ENCODE measurements at regions not wholly inside any gene's neighbourhood (a gene's known extent, or its start where the extent isn't known, plus 50 kb on each side); places are given as distances from the start of the nearest gene placed in this dataset.

DNA sequence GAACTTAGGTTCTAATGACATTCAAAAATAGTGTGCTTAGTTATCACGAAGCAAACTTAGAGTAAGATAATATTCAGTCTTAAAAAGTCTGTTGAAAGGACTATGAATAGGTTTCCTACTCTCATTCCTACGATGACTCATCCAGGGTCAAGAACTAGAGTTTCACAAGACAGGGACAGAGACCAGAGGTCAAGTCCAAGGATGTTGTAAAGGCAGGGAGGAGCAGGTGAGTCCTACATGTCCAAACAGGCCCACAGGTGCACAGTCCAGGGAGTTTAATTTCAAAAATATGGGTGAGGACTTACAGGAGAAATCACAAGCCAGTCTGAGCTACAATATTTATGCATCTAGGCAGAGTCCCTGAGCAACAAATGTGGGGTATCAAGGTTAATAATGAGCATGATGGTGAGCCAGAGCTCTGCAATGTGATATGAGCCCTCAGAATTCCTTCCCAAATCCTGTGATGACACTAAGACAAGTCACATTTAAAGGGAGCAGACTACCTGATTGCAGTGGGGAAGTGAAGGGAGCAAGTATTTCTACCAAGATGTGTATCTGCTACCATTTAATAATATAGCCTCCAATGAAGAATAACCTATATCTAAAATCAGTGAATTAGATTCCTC is 100.0 kb upstream of the NRIP1 start:
- Histone ChIP-seq H3K27me3 (no peaks in the 10 kb centered on the region), H3K4me1 (no peaks in the 10 kb centered on the region), H3K36me3 (no peaks in the 10 kb centered on the region), H3K9me3 (no peaks in the 10 kb centered on the region), H3K27ac (no peak overlapping the region), H3K4me3 (no peak overlapping the region)
- no peak for DNase-seq
- TF ChIP-seq EP300 (IDR thresholded peaks at IDR 0.05) (no peak), POLR2AphosphoS5 (IDR thresholded peaks at IDR 0.05) (no peak), POLR2A (IDR thresholded peaks at IDR 0.05) (no peak), CTCF (IDR thresholded peaks at IDR 0.05) (no peak)
- intact Hi-C loops (cut with DNase I) = no loop called here
- 59 to 76% methylated on average over 2 of the region's 2 CpGs for WGBS, 2 donors

- Histone ChIP-seq H3K36me3 (no peaks in the 10 kb centered on the region), H3K4me1 (no peaks in the 10 kb centered on the region), H3K9me3 (no peaks in the 10 kb centered on the region), H3K27me3 (no peaks in the 10 kb centered on the region), H3K27ac (no peak overlapping the region), H3K4me3 (no peak overlapping the region)
- DNase-seq = no peak
- TF ChIP-seq CTCF (IDR thresholded peaks at IDR 0.05) = no peak
- no peak for TF ChIP-seq EP300 (IDR thresholded peaks at IDR 0.05)
- TF ChIP-seq POLR2A (IDR thresholded peaks at IDR 0.05) = no peak
- no peak for TF ChIP-seq POLR2AphosphoS5 (IDR thresholded peaks at IDR 0.05)
- intact Hi-C loops (cut with DNase I) = no loop called here
- 65 to 75% methylated on average over 2 of the region's 2 CpGs for WGBS, 2 donors
These were observed 105.8 kb upstream of the NRIP1 start for GRCh38 chr21:15170614-15171013.

GRCh38 chr21:15171546-15171945 is 106.7 kb upstream of the NRIP1 start:
- no peak for DNase-seq
- TF ChIP-seq POLR2AphosphoS5 (IDR thresholded peaks at IDR 0.05) = no peak
- no peak for TF ChIP-seq EP300 (IDR thresholded peaks at IDR 0.05)
- TF ChIP-seq CTCF (IDR thresholded peaks at IDR 0.05) = no peak
- TF ChIP-seq POLR2A (IDR thresholded peaks at IDR 0.05) = no peak
- H3K36me3 ChIP-seq = no peaks in the 10 kb centered on the region
- WGBS, 2 donors = 90 to 94% methylated on average over 4 of the region's 4 CpGs
- intact Hi-C loops (cut with DNase I) = no loop called here
- no peak overlapping the region for H3K27ac ChIP-seq
- H3K9me3 ChIP-seq = no peaks in the 10 kb centered on the region
- no peaks in the 10 kb centered on the region for H3K4me1 ChIP-seq
- H3K27me3 ChIP-seq = no peaks in the 10 kb centered on the region
- no peak overlapping the region for H3K4me3 ChIP-seq

DNA sequence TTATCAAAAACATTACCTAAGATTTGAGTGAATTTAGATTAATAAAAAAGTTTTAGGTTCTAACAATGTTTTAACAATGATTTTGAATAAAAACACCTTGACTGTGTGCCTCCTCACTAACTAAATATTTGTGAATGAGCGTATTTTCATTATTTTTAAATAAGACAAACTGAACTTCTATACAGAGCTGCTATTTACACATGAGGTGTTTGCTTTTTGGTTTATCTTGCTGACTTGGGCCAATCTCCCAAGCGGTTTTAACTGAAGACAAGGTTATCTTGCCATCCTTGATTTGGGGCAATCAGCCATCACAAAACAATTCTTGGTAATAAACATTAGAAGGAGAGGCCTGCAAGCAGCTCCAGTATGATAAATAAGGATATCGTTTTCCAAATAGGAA is 108.2 kb upstream of the NRIP1 start:
- Histone ChIP-seq H3K27ac (no peak overlapping the region), H3K9me3 (no peaks in the 10 kb centered on the region), H3K27me3 (no peaks in the 10 kb centered on the region), H3K4me3 (no peak overlapping the region), H3K36me3 (no peaks in the 10 kb centered on the region), H3K4me1 (no peaks in the 10 kb centered on the region)
- WGBS, 2 donors = 14 to 61% methylated on average over 3 of the region's 3 CpGs
- TF ChIP-seq POLR2AphosphoS5 (IDR thresholded peaks at IDR 0.05) (no peak), CTCF (IDR thresholded peaks at IDR 0.05) (no peak), POLR2A (IDR thresholded peaks at IDR 0.05) (no peak), EP300 (IDR thresholded peaks at IDR 0.05) (no peak)
- DNase-seq = no peak
- intact Hi-C loops (cut with DNase I) = no loop called here

DNA sequence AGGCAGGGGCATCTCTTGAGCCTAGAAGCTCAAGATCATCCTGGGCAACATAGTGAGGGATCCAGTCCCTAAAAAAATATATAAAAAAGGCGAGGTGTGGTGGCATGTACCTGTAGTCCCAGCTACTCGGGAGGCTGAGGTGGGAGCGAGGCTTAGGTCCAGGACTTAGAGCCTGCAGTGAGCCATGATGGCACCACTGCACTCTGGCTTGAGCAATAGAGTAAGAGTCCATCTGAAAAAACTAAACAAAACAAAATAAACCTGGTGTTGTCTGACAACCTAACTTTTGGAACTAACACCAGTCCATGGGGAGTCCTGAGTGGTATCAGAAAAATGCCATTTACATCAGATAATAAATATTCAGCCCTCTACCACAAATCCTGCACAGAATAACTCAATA is 110.1 kb upstream of the NRIP1 start:
- WGBS, 2 donors = 92 to 99% methylated on average over 3 of the region's 3 CpGs
- intact Hi-C loops (cut with DNase I) = no loop called here
- Histone ChIP-seq H3K9me3 (no peaks in the 10 kb centered on the region), H3K27me3 (no peaks in the 10 kb centered on the region), H3K27ac (no peak overlapping the region), H3K4me1 (no peaks in the 10 kb centered on the region), H3K36me3 (no peaks in the 10 kb centered on the region), H3K4me3 (no peak overlapping the region)
- TF ChIP-seq CTCF (IDR thresholded peaks at IDR 0.05) = no peak
- DNase-seq = no peak
